SW 1271 (cell line): ENCODE measurements at regions not wholly inside any gene's neighbourhood (a gene's known extent, or its start where the extent isn't known, plus 50 kb on each side); places are given as distances from the start of the nearest gene placed in this dataset.
"Not testable (repeated sequence)": the region's sequence is repeated elsewhere in the genome, so short reads cannot be mapped to it uniquely, and the experiment has no call there.

ENCODE experiments used
- DNase-seq, 2 experiments: peaks; one replicate each; lab custom pipeline; 2025; lab: John Stamatoyannopoulos, UW

GRCh38 chr14:48266201-48266600 lies 590.8 kb upstream of the MDGA2 start:
- DNase-seq: not testable (repeated sequence)

- DNase-seq: no peak
These were observed 586.0 kb upstream of the MDGA2 start for GRCh38 chr14:48261436-48261835.

GRCh38 chr14:48260394-48261295 lies 585.2 kb upstream of the MDGA2 start:
- DNase-seq: not testable (repeated sequence)

- not testable (repeated sequence) for DNase-seq
These were observed 584.5 kb upstream of the MDGA2 start for GRCh38 chr14:48259876-48260275.

GRCh38 chr14:48259232-48259631 lies 583.8 kb upstream of the MDGA2 start:
- not testable (repeated sequence) for DNase-seq

- not testable (repeated sequence) for DNase-seq
These were observed 583.3 kb upstream of the MDGA2 start for GRCh38 chr14:48258703-48259102.

GRCh38 chr14:48253020-48253419 lies 577.6 kb upstream of the MDGA2 start:
- no peak for DNase-seq

- DNase-seq: no peak
These were observed 575.9 kb upstream of the MDGA2 start for GRCh38 chr14:48251290-48251689.

GRCh38 chr14:48250575-48250974 lies 575.2 kb upstream of the MDGA2 start:
- no peak for DNase-seq

- DNase-seq: no peak
These were observed 572.6 kb upstream of the MDGA2 start for GRCh38 chr14:48247977-48248376.

GRCh38 chr14:48243900-48244299 lies 568.5 kb upstream of the MDGA2 start:
- no peak for DNase-seq

- no peak for DNase-seq
These were observed 553.7 kb upstream of the MDGA2 start for GRCh38 chr14:48229091-48229490.

- DNase-seq: no peak
These were observed 518.5 kb upstream of the MDGA2 start for GRCh38 chr14:48193893-48194292.

GRCh38 chr14:48149624-48150023 lies 474.2 kb upstream of the MDGA2 start:
- not testable (repeated sequence) for DNase-seq

GRCh38 chr14:48140804-48141203 lies 465.4 kb upstream of the MDGA2 start:
- DNase-seq: no peak

GRCh38 chr14:48129472-48129871 lies 454.1 kb upstream of the MDGA2 start:
- DNase-seq: no peak

- DNase-seq: no peak
These were observed 452.3 kb upstream of the MDGA2 start for GRCh38 chr14:48127674-48128073.

GRCh38 chr14:48125654-48126053 lies 450.2 kb upstream of the MDGA2 start:
- no peak for DNase-seq

- DNase-seq: no peak
These were observed 438.3 kb upstream of the MDGA2 start for GRCh38 chr14:48113713-48114112.

- DNase-seq: no peak
These were observed 435.7 kb upstream of the MDGA2 start for GRCh38 chr14:48111151-48111550.

GRCh38 chr14:48107646-48108045 lies 432.2 kb upstream of the MDGA2 start:
- DNase-seq: no peak

- DNase-seq: no peak
These were observed 421.5 kb upstream of the MDGA2 start for GRCh38 chr14:48096897-48097296.

GRCh38 chr14:48086516-48086915 lies 411.1 kb upstream of the MDGA2 start:
- DNase-seq: no peak

- no peak for DNase-seq
These were observed 400.1 kb upstream of the MDGA2 start for GRCh38 chr14:48075487-48075886.
